GM21381 (cell line): ENCODE measurements at regions not wholly inside any gene's neighbourhood (a gene's known extent, or its start where the extent isn't known, plus 50 kb on each side); places are given as distances from the start of the nearest gene placed in this dataset.
"Not testable (repeated sequence)": the region's sequence is repeated elsewhere in the genome, so short reads cannot be mapped to it uniquely, and the experiment has no call there.

Experiments used
- ATAC-seq: cut with Tn5 transposase; IDR thresholded peaks from one replicate; pipeline ENCODE4 v1.9.1; 2021; ENCODE audit warnings: mild to moderate bottlenecking, moderate library complexity; ENCODE audit not compliant: unreplicated experiment

DNA sequence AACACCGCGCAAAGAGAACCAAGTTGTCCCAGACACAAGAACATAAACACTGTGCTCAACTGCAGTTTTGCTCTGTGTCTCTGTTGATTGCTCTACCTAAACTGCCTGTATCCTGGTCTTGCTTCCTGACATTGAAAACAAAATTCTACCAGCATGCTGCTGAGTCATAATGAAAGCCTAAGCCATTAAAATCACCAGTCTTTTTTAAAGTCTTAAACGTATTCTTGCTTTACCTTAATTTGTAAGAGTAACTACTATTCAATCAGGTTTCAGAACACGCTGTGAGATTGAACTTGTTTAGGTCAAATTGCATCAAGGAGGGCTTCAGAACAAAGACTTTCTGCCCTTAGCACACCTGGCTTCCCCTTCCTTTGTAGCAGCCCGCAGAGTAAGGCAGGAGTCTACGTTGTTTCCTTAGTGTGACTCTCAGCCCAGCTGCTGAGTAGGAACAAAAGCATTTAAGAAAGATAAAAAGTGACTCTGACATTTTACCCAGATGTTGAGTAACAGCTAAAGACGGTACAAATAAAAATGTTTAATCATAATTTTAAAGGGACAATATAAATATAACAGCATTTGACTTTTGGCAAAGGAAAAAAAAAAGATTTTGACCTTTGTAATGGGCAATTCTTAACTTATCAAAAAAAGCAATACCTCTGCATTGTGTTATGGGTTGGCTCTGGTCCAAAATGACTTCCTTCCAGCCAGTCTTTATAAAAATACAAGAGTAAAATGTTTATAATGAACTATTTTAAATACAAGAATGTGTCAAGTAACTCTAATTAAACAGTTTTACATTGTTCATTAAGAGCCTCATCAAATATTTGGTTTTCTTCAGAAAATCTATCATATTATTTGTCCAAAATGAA, 186.9 kb upstream of the ADGRL4 start:
- peak; percentile 49 for ATAC-seq

DNA sequence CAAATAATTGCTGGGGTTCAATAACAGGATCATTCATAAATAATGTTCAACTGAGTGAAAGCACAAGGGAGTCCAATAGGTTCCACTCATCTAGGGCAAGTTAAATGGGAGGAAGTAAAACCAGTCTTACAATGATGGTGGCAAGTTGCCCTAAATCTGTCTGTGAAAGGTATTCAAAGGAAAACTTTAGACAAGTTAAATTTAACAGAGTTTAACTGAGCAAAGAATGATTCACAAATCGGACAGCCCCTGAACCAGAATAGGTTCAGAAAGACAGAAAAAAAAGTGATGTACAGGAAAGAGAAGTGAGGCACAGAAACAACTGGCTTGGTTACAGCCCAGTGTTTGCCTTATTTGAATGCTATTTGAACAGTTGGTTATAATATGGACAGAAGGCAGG, 183.5 kb upstream of the ADGRL4 start:
- peak; percentile 58 for ATAC-seq

DNA sequence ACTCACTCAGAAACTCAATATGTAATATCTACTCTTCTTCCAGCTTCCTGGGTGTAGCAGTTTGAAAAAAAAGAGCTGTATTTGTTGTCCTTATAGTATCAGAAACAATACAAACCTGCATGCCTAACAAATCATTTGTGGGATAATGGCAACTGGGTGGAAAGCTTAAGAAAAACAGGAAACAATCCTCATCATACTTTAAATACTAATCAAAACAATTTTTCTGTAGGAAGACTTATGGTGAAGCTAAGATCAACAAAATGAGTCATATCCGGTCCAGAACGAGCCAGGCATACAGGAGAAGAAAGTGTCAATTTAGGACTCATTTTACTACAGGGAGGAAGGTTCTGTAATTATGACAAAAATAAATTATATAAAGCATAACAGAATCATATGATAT, 181.8 kb upstream of the ADGRL4 start:
- no peak for ATAC-seq

DNA sequence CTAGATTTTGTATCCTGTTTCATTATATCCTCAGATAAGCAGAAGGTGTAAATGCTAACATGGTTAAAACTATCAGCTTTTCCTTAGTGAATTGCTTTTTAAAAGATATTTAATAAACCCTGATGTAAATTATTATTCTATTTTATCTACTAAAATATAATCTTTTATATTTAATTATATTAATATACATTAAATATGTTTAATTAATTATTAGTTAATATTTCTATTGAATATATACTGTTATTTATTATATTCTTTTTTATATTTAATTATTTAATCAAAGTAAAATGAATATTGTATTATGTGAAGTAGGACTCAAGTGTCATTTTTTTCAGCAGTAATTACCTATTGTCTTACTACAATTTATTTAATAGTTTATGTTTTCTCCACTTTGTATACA, 179.7 kb upstream of the ADGRL4 start:
- no peak for ATAC-seq

DNA sequence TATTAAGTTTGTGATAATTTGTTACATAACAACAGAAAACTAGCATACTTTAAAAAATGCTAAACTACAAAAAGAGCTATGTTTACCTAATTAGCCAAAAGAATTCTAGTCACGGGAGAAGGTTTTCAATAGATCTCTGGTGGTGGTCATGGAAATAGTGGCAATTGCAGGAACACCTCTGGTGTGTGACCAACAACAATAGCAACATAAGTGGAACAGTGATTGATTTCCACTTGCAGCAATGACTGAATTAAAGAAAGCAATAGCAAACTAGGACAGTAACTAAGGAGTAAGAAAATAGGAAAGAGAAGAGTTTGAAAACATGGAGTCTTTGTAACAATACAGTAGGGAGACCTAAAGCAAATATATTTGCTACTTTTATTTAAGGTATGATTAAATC, 171.3 kb upstream of the ADGRL4 start:
- no peak for ATAC-seq

DNA sequence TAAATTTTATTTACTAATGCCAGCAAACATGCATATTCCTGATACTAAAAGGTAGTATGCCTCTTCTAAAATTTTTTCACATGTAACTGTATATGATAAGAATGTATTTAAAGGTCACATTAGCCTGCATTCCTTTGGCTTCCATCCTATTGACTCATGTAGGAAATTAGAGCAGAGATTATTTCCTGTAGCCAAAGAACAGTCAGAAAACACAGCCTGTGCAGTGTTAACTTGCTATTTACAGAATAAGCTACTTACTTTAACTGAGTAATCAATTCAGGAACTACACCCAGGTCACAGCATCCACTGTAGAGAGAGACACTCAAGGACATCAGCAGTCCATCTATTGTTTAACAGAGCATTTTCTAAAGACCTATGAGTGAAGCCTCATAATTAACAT, 154.5 kb upstream of the ADGRL4 start:
- ATAC-seq: no peak

DNA sequence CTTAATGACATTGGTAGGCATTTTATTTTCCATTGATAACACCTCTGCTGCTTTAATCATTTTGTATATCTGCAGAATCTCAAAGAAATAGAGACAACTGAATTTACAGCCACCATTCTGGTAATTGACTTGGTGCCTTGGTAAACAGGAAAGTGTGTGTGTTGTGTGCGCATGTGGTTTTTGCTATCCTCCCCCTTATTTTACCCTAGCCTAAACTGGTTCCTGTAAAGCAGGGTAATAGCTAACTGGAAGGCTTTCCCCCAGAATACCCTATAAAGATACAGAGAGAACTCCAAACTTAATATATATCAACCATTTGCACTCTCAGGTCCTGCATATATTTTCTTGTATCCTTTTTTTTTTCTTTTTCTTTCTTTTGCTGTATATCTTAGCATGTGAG, 149.5 kb upstream of the ADGRL4 start:
- ATAC-seq: no peak

DNA sequence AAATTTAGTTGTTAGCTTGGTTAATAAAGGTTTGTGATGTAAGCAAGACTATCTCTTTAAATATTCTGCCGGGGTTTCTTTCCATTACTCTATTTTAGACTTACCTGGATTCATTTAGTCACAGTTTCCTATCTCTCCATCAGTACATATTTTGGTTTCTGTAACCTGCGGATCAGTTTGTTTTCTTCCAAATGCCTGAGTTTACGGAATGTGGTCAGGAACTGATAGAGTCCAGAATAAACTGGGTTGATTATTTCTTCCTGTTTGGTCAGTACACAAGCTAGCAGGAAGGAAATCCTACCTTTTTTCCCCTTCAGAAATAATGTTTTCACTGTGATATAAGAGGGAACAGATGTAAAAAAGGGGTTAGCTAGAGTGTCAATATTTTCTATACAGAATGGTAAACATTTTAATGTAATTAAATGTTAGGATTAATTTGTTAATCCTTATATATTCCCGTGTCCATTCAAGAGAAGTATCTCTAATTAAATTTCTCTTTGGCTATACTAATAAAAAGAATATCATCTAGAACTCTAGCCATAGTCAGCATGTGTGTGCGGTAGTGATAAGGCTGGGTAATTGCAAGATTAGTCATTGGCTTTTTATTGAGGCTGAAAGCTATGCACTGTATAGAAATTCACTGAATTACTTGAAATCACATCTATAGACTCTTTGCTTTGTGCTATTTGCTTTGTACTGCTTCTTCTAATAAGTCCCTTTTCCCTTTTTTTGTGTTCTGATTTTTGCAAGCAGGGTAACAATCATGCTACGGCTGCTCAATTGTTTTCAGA, 144.7 kb upstream of the ADGRL4 start:
- no peak for ATAC-seq

DNA sequence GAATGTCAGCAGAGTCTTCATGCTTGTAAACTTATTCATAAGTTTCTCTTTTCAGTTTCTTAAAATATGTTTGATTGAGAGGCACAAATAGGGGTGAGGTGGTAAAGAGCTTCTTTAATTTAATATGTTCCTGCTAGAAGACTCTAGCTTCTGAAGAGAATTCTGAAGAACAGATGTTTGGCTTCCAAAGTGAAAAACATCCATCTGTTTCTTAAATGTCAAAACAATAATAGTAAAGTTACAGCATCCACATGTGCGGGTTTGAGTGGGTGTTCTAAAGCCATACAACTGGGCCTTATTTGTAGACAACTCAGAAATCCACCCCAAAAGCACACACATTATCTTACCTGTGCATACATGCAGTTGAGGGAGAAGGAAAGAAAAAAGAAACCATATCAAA, 144.0 kb upstream of the ADGRL4 start:
- ATAC-seq: no peak

DNA sequence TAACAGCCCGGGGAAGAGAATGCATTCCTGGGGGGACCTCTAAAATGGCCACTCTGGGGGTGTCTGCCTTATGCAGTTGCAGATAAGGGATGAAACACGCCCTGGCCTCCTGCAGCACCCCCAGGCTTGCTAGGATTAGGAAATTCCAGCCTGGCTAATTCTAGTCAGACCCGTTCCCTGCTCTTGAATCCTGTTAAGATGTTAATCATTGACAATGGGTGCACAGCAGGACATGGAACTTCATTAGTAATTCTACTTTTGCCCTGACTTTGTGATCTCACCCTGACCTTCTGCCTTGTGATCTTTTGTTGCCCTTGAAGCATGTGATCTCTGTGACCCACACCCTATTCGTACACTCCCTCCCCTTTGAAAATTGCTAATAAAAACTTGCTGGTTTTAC, 131.7 kb upstream of the ADGRL4 start:
- ATAC-seq: not testable (repeated sequence)

DNA sequence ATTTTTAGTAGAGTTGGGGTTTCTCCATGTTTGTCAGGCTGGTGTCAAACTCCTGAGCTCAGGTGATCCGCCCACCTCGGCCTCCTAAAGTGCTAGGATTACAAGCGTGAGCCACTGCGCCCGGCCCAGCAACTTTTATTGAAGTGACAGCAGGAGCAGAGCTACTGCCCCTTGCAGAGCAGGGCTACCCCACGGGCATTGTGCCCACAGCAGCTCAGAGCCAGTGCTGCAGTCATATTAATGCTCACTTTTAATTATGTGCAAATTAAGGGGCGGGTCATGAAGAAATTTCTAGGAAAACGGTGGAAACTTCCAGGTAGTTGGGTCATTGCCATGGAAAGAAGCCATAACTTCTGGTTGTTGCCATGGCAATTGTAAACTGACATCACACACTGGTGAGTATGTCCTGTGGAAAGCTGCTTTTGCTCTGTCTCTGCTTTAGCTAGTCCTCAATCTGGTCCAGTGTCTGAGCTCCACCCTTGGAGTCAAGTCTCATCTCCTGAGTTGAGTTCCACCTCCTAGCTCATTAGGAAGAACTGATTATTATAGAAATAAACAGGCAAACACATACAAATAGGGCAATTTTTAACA, 127.3 kb upstream of the ADGRL4 start:
- no peak for ATAC-seq

DNA sequence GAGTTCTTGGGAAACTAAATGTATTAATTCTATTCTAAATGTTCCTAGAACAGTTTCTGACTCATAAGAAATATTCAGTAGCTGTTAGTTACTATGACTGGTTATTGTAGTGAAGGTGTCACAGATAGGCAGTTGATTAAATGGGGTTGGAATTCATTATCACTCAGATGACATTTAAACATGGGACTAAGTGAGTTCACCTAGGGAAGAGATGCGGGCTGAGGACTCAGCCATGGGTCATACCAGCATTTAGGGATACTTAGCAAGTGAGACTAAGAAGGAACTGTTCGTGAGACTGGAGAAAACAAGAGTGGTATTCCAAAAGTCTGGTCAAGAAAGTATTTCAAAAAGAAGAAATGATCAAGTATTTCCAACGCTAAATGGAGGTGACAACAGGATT, 125.1 kb upstream of the ADGRL4 start:
- ATAC-seq: no peak

DNA sequence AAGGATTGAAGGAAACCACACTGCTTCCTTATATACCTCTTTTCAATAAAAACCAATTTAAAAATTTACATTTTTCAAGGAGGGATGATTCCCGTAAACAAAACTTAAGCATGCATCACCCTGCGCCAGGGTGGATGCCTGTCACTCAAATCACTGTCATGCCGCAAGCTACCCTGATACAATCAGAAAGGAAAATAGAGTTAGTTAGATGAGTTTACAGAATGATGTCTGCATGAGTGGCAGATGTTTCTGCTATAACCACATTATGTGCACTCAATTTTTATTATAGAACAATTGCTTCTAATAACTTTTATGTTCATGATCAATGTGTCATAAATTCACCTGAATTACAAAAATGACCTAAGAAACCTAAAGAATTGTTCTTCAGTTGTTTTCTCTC, 123.4 kb upstream of the ADGRL4 start:
- no peak for ATAC-seq

DNA sequence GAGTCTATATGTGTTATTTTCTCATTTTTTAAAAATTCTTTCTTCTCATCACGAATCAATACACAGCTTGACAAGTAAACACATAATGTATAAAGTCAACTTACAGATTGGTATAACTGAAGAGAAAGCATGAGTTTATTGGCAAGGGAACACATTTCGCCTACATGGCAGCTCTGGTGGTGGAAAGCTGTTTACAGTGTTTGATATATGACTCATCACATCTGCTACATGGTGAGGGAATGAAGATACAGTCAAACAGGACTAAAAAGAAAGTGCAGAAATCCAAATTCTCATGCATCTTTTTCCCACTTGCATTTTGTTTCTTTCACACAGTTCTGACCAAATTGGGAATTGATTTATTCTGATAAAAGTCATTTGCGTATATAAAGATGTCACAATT, 122.2 kb upstream of the ADGRL4 start:
- ATAC-seq: no peak

DNA sequence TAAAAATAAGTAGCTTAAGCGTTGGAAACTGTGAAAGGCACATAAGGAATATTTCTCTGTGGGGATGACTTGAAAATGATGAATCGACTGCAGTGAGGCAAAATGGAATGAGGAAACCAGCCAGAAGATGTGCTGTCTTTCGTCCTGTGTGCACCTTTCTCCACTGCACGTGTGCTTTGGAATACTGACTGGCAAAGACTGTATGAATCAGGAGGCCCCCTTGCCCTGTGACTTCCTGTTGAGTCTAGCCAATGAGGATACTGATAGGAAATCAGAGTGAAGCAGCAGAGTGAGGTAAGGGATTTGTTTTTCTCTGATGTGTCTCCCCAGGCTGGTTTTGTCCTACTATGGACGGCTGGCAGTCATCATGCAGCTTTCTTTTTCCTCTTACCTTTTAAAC, 118.2 kb upstream of the ADGRL4 start:
- ATAC-seq: no peak

DNA sequence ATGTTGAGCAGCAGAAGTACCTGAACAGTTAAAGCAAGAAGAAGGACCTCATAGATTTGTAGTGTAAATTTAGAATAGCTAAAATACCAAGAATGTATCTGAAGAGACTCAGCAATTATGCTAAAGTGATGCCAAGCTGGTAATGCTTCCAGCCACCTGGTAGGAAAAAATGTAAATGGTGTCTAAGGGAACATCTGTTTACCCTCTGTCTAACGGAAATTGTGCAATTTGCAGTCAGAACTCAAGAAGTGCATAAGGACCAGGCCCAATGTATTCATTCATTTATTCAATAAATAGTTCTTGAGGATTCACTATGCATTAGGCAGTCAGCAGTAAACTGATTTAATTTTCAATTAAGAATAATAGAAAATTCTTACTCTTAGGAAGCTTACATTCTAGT, 116.0 kb upstream of the ADGRL4 start:
- ATAC-seq: no peak

DNA sequence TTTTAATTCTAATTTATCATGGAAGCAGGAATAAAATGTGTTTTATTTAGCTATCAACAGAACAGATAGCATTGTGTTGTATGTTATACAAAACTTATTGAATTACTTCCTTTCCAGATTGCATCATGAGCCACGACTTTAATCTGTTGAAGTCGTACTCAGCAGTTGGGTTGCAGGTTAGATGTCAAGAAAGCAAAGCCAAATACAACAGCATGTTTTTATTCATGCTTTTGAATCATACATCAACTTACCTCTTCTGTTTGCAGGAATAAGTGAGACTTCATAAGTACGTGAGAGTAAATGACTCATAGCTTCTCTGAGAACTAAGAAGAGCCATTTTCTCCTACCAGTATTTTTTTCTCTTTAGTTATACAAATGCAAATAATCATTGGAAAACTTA, 110.8 kb upstream of the ADGRL4 start:
- ATAC-seq: no peak

DNA sequence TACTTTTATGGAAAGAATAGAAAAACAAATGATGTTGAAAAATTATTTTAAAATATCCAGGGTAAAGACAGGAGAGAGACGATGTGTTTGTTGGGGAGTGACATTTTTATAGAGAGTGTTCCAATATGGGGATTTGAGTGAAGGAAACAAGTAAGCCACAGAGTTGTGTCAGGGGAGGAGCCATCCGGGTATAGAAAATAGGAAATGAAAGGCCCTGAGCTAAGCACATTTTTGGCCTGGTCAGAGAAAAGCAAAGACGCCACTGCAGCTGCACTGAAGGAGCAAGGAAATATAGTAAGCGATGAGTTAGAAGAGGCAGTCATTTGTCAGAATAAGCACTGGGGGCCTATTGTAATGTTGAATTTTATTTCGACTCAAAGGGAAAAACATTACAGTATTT, 107.3 kb upstream of the ADGRL4 start:
- no peak for ATAC-seq

DNA sequence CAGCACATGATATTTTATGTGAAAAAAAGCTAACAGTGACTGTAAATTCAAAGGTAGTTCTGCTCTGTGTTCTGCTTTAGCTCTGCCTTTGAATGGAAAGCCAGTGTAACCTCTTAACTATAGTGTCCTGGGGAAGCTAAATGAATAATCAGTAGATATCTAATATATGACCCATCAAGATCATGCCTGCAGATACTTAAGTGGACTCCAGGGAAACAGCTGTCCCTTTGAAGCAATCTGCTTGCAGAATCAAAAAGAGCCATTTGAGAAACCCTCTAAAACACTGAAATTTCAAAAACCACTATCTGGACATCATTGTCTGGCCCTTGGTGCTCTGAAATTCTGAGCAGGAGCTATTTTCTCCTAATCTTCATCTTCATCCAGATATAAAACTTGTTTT, 104.2 kb upstream of the ADGRL4 start:
- no peak for ATAC-seq

DNA sequence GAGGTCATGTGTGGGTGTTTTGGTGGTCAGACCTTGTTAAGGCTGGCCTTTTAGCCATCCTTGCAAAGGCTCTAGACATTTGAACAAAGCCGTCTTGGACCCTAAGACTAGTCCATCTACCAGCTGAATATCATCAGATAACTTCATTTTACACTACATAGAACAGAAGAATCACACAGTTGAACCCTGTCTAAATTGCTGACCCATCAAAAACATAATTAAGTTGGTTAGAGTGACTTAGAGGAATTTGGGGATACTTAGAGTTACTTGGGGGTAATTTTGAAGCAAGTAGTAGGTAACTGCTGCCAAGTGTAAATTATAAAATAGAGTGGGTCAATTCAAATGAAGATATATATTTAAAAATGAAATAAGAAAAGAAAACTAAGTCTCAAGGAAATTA, 102.9 kb upstream of the ADGRL4 start:
- no peak for ATAC-seq

DNA sequence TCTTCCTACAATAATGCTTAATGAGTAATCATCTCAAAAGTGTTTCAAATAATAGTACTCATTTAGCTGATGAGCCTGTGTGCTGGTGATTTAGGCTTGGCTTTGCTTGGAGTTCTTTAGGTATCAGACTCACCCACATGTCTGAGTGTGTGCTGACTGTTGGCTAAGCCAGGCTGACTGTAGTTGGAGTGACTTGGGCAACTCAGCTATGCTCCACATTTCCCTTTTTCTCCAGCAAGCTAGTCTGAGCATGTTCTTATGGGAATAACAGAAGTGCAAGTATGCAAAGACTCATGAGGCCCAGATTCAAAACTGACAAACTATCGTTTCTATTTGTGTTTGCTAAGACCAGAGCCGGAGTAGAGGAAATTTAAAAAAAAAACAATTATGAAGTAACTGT, 99.0 kb upstream of the ADGRL4 start:
- no peak for ATAC-seq

DNA sequence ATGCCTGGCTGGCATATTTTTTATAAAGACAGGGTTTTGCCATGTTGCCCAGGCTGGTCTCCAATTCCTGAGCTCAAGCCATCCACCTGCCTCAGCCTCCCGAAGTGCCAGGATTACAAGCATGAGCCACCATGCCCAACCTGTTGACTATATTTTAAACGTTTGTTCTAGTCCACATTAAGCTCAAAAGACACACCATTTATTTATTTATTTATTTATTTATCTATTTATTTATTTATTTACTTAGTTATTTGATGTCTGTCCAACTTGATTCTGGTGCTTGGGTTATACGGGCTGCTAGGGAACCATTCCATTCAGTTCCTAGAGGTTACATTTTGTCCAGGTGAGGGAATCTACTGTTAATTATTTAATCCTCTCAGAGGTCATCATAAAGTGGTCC, 98.1 kb upstream of the ADGRL4 start:
- no peak for ATAC-seq
